ENCODE measurements at regions not wholly inside any gene's neighbourhood (a gene's known extent, or its start where the extent isn't known, plus 50 kb on each side); places are given as distances from the start of the nearest gene placed in this dataset.
"Not testable (repeated sequence)": the region's sequence is repeated elsewhere in the genome, so short reads cannot be mapped to it uniquely, and the experiment has no call there.

GRCh38 chr5:19141937-19142524, 846.0 kb downstream of the CDH18 start:
- H4K8ac ChIP-seq (ENCODE audit: low read depth in 2 of 2, low read length in 2 of 2); H2BK120ac ChIP-seq (ENCODE audit: low read depth, low read length); BruUV-seq (replicated peaks); dilution Hi-C loops (cut with HindIII; ENCODE audit: low sequenced_read_pairs, unreplicated experiment); H3K56ac ChIP-seq (ENCODE audit: extremely low read depth, insufficient read depth, low read length); H3K23ac ChIP-seq (ENCODE audit: low read depth, low read length); H3K14ac ChIP-seq (replicated peaks; ENCODE audit: low read depth, low read length); H2BK15ac ChIP-seq (ENCODE audit: low read depth, low read length); H3K9me1 ChIP-seq (ENCODE audit: insufficient read depth, low read length); H3K27ac ChIP-seq (ENCODE audit: insufficient read depth, low read length); H3K4me2 ChIP-seq (ENCODE audit: low read depth, low read length); H4K20me1 ChIP-seq (ENCODE audit: insufficient read depth, low read length); H4K5ac ChIP-seq (ENCODE audit: low read depth, low read length); H3K4me3 ChIP-seq (ENCODE audit: insufficient read depth, low read depth, low read length); intact Hi-C loops (cut with micrococcal nuclease); H4K91ac ChIP-seq (ENCODE audit: insufficient read depth, low read depth, low read length); H2BK5ac ChIP-seq (ENCODE audit: low read depth, low read length, poor library complexity, severe bottlenecking); in situ Hi-C loops (cut with MboI; ENCODE audit: low sequenced_read_pairs); H3K9ac ChIP-seq (ENCODE audit: low read depth, low read length); H3K36me3 ChIP-seq (ENCODE audit: control insufficient read depth, insufficient read depth, low read length); H3K27me3 ChIP-seq (ENCODE audit: control insufficient read depth, insufficient read depth, low read length); H3K79me1 ChIP-seq (ENCODE audit: low read depth in 1 of 2, low read length in 2 of 2); H3K4me1 ChIP-seq (ENCODE audit: control insufficient read depth, insufficient read depth, low read length); H2AK9ac ChIP-seq (replicated peaks; ENCODE audit: low read depth, low read length, poor library complexity); H2BK20ac ChIP-seq (ENCODE audit: low read depth, low read length); DNase-seq; H2AFZ ChIP-seq (replicated peaks; ENCODE audit: low read length, poor library complexity); H3K18ac ChIP-seq (ENCODE audit: low read depth, low read length); POLR2A ChIA-PET (ENCODE audit: unreplicated experiment); ATAC-seq (ENCODE audit: low read depth); H3K4ac ChIP-seq (ENCODE audit: low read depth, low read length); H2AK5ac ChIP-seq (ENCODE audit: low read depth, low read length); CTCF ChIA-PET; H3K9me3 ChIP-seq (ENCODE audit: control insufficient read depth, insufficient read depth, low read length): not testable (repeated sequence)
- no CpG with 5 or more reads among the region's 20 CpGs for WGBS, 2 experiments (ENCODE audit: extremely low coverage in 2 of 2, insufficient read length in 1 of 2)

DNA sequence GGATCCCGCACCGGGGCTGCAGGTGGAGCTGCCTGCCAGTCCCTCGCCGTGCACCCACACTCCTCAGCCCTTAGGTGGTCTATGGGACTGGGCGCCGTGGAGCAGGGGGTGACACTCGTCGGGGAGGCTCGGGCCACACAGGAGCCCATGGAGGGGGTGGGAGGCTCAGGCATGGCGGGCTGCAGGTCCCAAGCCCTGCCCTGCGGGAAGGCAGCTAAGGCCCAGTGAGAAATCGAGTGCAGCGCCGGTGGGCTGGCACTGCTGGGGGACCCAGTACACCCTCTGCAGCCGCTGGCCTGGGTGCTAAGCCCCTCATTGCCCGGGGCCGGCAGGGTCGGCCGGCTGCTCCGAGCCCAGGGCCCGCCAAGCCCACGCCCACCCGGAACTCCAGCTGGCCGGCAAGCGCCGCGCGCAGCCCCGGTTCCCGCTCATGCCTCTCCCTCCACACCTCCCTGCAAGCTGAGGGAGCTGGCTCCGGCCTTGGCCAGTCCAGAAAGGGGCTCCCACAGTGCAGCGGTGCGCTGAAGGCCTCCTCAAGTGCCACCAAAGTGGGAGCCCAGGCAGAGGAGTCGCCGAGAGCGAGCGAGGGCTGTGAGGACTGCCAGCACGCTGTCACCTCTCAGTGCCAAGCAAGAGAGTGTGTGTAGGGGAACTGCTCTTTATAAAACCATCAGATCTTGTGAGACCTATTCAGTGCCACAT, 845.1 kb downstream of the CDH18 start:
- H2BK15ac ChIP-seq (ENCODE audit: low read depth, low read length); H3K23ac ChIP-seq (ENCODE audit: low read depth, low read length); DNase-seq; H3K36me3 ChIP-seq (ENCODE audit: control insufficient read depth, insufficient read depth, low read length); H3K4me1 ChIP-seq (ENCODE audit: control insufficient read depth, insufficient read depth, low read length); CTCF ChIA-PET; H4K91ac ChIP-seq (ENCODE audit: insufficient read depth, low read depth, low read length); H3K14ac ChIP-seq (replicated peaks; ENCODE audit: low read depth, low read length); H3K4me2 ChIP-seq (ENCODE audit: low read depth, low read length); H3K79me1 ChIP-seq (ENCODE audit: low read depth in 1 of 2, low read length in 2 of 2); POLR2A ChIA-PET (ENCODE audit: unreplicated experiment); in situ Hi-C loops (cut with MboI; ENCODE audit: low sequenced_read_pairs); H2AK9ac ChIP-seq (replicated peaks; ENCODE audit: low read depth, low read length, poor library complexity); H4K5ac ChIP-seq (ENCODE audit: low read depth, low read length); H2AK5ac ChIP-seq (ENCODE audit: low read depth, low read length); BruUV-seq (replicated peaks); H3K56ac ChIP-seq (ENCODE audit: extremely low read depth, insufficient read depth, low read length); H2BK120ac ChIP-seq (ENCODE audit: low read depth, low read length); ATAC-seq (ENCODE audit: low read depth); intact Hi-C loops (cut with micrococcal nuclease); H4K20me1 ChIP-seq (ENCODE audit: insufficient read depth, low read length); H2AFZ ChIP-seq (replicated peaks; ENCODE audit: low read length, poor library complexity); H3K27me3 ChIP-seq (ENCODE audit: control insufficient read depth, insufficient read depth, low read length); H2BK20ac ChIP-seq (ENCODE audit: low read depth, low read length); H3K9ac ChIP-seq (ENCODE audit: low read depth, low read length); H3K18ac ChIP-seq (ENCODE audit: low read depth, low read length); H3K4me3 ChIP-seq (ENCODE audit: insufficient read depth, low read depth, low read length); H2BK5ac ChIP-seq (ENCODE audit: low read depth, low read length, poor library complexity, severe bottlenecking); H4K8ac ChIP-seq (ENCODE audit: low read depth in 2 of 2, low read length in 2 of 2); dilution Hi-C loops (cut with HindIII; ENCODE audit: low sequenced_read_pairs, unreplicated experiment); H3K27ac ChIP-seq (ENCODE audit: insufficient read depth, low read length); H3K9me1 ChIP-seq (ENCODE audit: insufficient read depth, low read length); H3K4ac ChIP-seq (ENCODE audit: low read depth, low read length); H3K9me3 ChIP-seq (ENCODE audit: control insufficient read depth, insufficient read depth, low read length): not testable (repeated sequence)
- no CpG with 5 or more reads among the region's 38 CpGs for WGBS, 2 experiments (ENCODE audit: extremely low coverage in 2 of 2, insufficient read length in 1 of 2)

Data from IMR-90 (cell line).